ENCODE measurements at regions not wholly inside any gene's neighbourhood (a gene's known extent, or its start where the extent isn't known, plus 50 kb on each side); places are given as distances from the start of the nearest gene placed in this dataset.

GRCh38 chr10:2938869-2939268, 128.5 kb upstream of the PFKP start:
- Histone ChIP-seq H3K4me1 (ENCODE audit: insufficient read depth) (peaks cover 6% of the 10 kb centered on the region; the same call in 1 of the 2 replicates), H3K79me2 (replicated peaks; ENCODE audit: insufficient read depth) (no peaks in the 10 kb centered on the region), H3F3A (replicated peaks; ENCODE audit: low read depth) (no peaks in the 10 kb centered on the region), H2AFZ (no peak overlapping the region), H4K20me1 (replicated peaks; ENCODE audit: insufficient read depth) (no peaks in the 10 kb centered on the region), H3K27ac (ENCODE audit: low read depth) (no peak overlapping the region), H3K4me3 (no peak overlapping the region), H3K27me3 (ENCODE audit: insufficient read depth) (no peaks in the 10 kb centered on the region), H3K4me2 (no peak overlapping the region), H3K36me3 (ENCODE audit: insufficient read depth) (no peaks in the 10 kb centered on the region), H3K9me2 (ENCODE audit: insufficient read depth) (no peaks in the 10 kb centered on the region)
- DNase-seq (ENCODE audit: low spot score) = no peak
- H3K4me3 Mint-ChIP-seq = no peak overlapping the region
- H3K9me3 Mint-ChIP-seq = no peaks in the 10 kb centered on the region
- no peaks in the 10 kb centered on the region for H3K36me3 Mint-ChIP-seq (ENCODE audit: low read depth)
- peaks cover 11% of the 10 kb centered on the region; the same call in 2 of the 3 replicates for H3K4me1 Mint-ChIP-seq
- no peak overlapping the region for H3K27ac Mint-ChIP-seq
- H3K27me3 Mint-ChIP-seq (ENCODE audit: insufficient read depth, low read depth, poor library complexity) = peaks cover 1% of the 10 kb centered on the region
- ATAC-seq = no peak
- no peak for TF ChIP-seq ETS1 (IDR thresholded peaks at IDR 0.05)
- no peak for TF ChIP-seq POLR2AphosphoS5 (IDR thresholded peaks at IDR 0.05; ENCODE audit: low read depth)
- TF ChIP-seq CTCF (conservative IDR thresholded peaks at IDR 0.05; ENCODE audit: low read depth in 2 of 2) = no peak
- TF ChIP-seq EZH2 (IDR thresholded peaks at IDR 0.05; ENCODE audit: low read depth, unreplicated experiment) = no peak
- TF ChIP-seq JUNB (IDR thresholded peaks at IDR 0.05; ENCODE audit: unreplicated experiment) = no peak
- TF ChIP-seq ZNF114 (CRISPR knock-in tag; IDR thresholded peaks at IDR 0.05) = no peak
- TF ChIP-seq ZNF462 (CRISPR knock-in tag; IDR thresholded peaks at IDR 0.05) = no peak
- TF ChIP-seq NANOG (IDR thresholded peaks at IDR 0.05; ENCODE audit: borderline replicate concordance) = no peak
- TF ChIP-seq REST (IDR thresholded peaks at IDR 0.05; ENCODE audit: unreplicated experiment) = no peak
- TF ChIP-seq ZNF331 (CRISPR knock-in tag; IDR thresholded peaks at IDR 0.05; ENCODE audit: low read depth) = no peak
- TF ChIP-seq STAT1 (IDR thresholded peaks at IDR 0.05; ENCODE audit: unreplicated experiment) = no peak
- TF ChIP-seq EZH2phosphoT487 (IDR thresholded peaks at IDR 0.05; ENCODE audit: unreplicated experiment) = no peak
- TF ChIP-seq CREB1 (CRISPR knock-in tag; IDR thresholded peaks at IDR 0.05; ENCODE audit: low read depth) = no peak
